ENCODE measurements at regions not wholly inside any gene's neighbourhood (a gene's known extent, or its start where the extent isn't known, plus 50 kb on each side); places are given as distances from the start of the nearest gene placed in this dataset.

DNA sequence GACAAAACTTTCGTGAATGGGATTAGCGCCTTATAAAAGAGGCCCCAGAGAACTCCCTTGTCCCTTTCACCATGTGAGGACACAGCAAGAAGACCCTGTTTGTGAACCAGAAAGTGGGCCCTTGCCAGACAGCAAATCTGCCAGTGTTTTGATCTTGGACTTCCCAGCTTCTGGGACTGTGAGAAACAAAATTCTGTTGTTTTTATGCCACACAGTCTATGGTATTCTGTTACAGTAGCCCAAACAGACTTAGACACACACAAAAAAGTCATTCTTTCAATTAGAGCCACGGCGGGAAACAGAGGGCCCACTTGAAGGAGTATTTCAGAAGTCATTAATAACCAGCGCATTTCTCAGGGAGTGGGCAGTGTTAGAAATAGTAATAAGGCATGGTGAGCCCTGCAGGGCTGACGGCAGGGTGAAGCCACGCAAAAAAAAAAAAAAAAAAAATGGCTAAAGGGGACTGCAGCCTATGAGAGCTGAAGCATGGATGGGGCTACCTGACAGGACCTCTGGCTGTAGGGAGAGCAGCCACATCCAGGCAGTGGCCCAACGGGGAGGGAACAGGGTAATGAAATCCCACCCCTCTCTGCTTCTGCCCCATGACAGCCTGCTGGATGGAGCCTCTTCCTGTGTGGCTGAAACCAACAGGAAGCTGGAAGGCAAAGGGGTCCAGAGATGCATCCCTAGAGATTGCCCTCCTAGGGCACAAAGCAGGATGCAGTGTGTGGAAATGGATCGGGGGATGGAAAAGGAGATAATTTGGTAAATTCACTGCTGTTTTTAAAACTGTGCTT, 189.3 kb downstream of the KCNS3 start:
- no peak overlapping the region for H3K4me3 ChIP-seq (ENCODE audit: low read depth, poor library complexity, severe bottlenecking)
- intact Hi-C loops (cut with DNase I; ENCODE audit: low total_unique reads): no loop called here
- DNase-seq (ENCODE audit: low spot score in 2 of 2): no peak
- 42 to 55% methylated on average over 9 of the region's 9 CpGs for WGBS, 2 donors
- no peak for TF ChIP-seq POLR2A (IDR thresholded peaks at IDR 0.05)
- TF ChIP-seq, protein P1, sequence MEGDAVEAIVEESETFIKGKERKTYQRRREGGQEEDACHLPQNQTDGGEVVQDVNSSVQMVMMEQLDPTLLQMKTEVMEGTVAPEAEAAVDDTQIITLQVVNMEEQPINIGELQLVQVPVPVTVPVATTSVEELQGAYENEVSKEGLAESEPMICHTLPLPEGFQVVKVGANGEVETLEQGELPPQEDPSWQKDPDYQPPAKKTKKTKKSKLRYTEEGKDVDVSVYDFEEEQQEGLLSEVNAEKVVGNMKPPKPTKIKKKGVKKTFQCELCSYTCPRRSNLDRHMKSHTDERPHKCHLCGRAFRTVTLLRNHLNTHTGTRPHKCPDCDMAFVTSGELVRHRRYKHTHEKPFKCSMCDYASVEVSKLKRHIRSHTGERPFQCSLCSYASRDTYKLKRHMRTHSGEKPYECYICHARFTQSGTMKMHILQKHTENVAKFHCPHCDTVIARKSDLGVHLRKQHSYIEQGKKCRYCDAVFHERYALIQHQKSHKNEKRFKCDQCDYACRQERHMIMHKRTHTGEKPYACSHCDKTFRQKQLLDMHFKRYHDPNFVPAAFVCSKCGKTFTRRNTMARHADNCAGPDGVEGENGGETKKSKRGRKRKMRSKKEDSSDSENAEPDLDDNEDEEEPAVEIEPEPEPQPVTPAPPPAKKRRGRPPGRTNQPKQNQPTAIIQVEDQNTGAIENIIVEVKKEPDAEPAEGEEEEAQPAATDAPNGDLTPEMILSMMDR (IDR thresholded peaks at IDR 0.05): no peak

DNA sequence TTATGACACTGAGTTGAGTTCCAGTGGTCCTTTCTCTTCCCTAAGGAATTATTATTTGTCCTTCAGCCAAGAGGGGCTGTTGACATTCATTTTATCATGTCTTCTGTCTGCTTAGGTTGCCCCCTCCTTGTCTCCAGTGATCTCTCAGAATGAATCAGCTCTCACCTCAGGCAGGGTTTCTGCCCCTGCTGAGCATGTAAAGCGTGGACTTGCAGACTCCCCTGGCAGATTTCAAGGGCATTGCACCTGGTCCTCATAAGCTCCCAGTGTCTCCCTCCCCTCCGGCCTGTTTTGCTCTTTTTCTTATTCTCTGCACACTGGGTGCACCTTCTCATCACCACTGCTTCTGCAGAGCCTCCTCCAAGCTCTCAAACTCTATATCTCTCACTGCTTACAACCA, 188.4 kb downstream of the KCNS3 start:
- no peak for DNase-seq (ENCODE audit: low spot score in 2 of 2)
- no peak for TF ChIP-seq POLR2A (IDR thresholded peaks at IDR 0.05)
- TF ChIP-seq, protein P1 (IDR thresholded peaks at IDR 0.05): no peak
- no peak overlapping the region for H3K4me3 ChIP-seq (ENCODE audit: low read depth, poor library complexity, severe bottlenecking)
- intact Hi-C loops (cut with DNase I; ENCODE audit: low total_unique reads): no loop called here
- WGBS, 2 donors: 85 to 92% methylated on average over 2 of the region's 2 CpGs

DNA sequence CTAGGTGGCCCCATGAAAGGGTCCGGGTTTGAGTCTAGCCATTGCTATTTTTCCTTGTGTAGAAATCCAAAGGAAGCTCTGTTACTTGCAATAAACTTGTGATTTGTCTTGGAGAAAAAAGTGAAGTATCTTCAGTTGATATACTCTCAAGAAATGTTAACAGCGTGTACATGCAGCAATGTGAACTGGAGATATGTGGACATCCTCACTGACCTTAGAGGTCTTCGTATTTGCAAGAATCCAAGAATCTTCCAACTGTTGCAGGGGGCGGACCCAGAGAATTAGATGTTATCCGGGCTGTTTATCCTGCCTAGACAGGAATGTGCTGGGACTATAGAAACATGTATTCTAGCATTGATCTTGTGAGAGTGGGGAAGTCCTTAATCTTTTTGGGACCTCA, 187.6 kb downstream of the KCNS3 start:
- DNase-seq (ENCODE audit: low spot score in 2 of 2): no peak
- intact Hi-C loops (cut with DNase I; ENCODE audit: low total_unique reads): no loop called here
- WGBS, 2 donors: 60 to 67% methylated on average over 5 of the region's 5 CpGs
- H3K4me3 ChIP-seq (ENCODE audit: low read depth, poor library complexity, severe bottlenecking): no peak overlapping the region
- no peak for TF ChIP-seq POLR2A (IDR thresholded peaks at IDR 0.05)
- TF ChIP-seq, protein P1 (IDR thresholded peaks at IDR 0.05): no peak

DNA sequence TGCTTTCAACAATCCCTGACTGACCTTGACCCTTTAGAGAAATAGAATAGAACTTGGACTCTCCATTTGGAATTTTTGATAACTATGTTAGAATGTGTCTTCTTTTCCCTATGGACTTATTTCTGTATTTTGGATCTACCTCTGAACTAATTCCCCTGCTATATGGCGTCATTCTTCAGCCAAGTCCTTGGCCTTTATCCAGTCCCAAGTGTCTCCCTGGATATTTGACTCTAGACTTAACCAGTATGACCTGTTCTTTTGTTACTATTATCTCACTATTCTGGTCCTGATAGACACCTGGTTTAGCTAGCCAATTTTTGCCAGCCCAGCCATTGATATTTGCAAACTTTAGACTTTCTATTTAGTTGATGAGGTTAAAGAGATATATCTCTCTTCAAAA, 186.8 kb downstream of the KCNS3 start:
- H3K4me3 ChIP-seq (ENCODE audit: low read depth, poor library complexity, severe bottlenecking): no peak overlapping the region
- TF ChIP-seq, protein P1 (IDR thresholded peaks at IDR 0.05): no peak
- 4 to 24% methylated on average over 1 of the region's 1 CpG for WGBS, 2 donors
- DNase-seq (ENCODE audit: low spot score in 2 of 2): no peak
- intact Hi-C loops (cut with DNase I; ENCODE audit: low total_unique reads): no loop called here

DNA sequence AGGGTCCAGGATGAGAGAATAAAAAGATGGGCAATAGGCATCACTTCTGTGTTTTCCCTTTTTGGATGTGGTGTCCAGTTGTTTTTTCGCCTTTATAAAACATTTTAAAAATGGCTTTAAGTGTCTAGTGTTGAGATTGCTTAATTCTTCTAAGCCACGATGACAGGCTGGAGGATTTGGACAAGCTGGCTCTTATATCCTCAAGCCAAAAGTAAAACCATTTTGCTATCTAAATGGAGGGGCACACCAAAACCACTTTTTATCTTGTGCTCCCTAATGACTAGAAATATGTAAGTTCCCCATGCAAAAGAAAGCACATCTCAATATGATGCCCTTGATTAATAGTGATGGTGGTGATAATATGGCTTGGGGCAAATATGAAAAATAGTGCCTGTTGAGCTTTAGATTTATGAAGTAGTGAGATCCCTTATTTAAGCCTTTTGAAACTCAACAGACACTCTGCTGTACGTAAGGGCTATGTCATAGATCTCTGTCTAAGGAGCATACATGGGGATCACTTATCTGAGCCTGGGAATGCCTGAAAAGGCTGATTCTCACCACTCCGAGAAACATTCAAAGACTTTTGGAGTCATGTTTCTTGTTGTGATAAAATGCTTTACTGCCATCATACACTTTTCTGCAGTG, 185.5 kb downstream of the KCNS3 start:
- intact Hi-C loops (cut with DNase I; ENCODE audit: low total_unique reads): no loop called here
- DNase-seq (ENCODE audit: low spot score in 2 of 2): no peak
- H3K4me3 ChIP-seq (ENCODE audit: low read depth, poor library complexity, severe bottlenecking): no peak overlapping the region
- 61 to 64% methylated on average over 4 of the region's 4 CpGs for WGBS, 2 donors
- no peak for TF ChIP-seq POLR2A (IDR thresholded peaks at IDR 0.05)
- TF ChIP-seq, protein P1 (IDR thresholded peaks at IDR 0.05): no peak
